ENCODE measurements at regions not wholly inside any gene's neighbourhood (a gene's known extent, or its start where the extent isn't known, plus 50 kb on each side); places are given as distances from the start of the nearest gene placed in this dataset.

DNA sequence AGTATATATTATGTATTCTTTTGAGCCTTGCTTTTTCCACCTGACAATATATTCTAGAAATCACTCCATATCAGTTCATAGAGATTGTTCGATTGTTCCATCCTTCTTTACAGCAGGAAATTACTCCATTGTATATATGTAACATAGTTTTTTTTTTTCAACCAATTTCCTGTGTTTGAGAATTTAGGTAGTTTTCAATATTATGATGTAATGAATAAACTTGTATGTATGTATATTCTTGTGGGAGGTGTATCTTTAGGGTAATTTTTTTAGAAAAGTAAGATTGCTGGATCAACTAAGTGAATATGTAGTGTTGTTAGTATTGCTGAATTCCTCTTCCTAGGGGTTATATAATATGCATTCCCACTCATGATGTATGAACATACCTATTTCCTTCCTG is 165.9 kb upstream of the PITX1 start:
- TF ChIP-seq SIN3A (IDR thresholded peaks at IDR 0.05; ENCODE audit: borderline replicate concordance, insufficient read depth, low read length) (no peak), TAF1 (IDR thresholded peaks at IDR 0.05; ENCODE audit: borderline replicate concordance, insufficient read depth, low read length) (no peak), POLR2AphosphoS5 (IDR thresholded peaks at IDR 0.05; ENCODE audit: low read depth, low read length) (no peak), FOXP2 (optimal IDR thresholded peaks at IDR 0.05; ENCODE audit: borderline replicate concordance, extremely low read depth, extremely low read length, insufficient read depth) (no peak)
- TF ChIP-seq, protein P1, sequence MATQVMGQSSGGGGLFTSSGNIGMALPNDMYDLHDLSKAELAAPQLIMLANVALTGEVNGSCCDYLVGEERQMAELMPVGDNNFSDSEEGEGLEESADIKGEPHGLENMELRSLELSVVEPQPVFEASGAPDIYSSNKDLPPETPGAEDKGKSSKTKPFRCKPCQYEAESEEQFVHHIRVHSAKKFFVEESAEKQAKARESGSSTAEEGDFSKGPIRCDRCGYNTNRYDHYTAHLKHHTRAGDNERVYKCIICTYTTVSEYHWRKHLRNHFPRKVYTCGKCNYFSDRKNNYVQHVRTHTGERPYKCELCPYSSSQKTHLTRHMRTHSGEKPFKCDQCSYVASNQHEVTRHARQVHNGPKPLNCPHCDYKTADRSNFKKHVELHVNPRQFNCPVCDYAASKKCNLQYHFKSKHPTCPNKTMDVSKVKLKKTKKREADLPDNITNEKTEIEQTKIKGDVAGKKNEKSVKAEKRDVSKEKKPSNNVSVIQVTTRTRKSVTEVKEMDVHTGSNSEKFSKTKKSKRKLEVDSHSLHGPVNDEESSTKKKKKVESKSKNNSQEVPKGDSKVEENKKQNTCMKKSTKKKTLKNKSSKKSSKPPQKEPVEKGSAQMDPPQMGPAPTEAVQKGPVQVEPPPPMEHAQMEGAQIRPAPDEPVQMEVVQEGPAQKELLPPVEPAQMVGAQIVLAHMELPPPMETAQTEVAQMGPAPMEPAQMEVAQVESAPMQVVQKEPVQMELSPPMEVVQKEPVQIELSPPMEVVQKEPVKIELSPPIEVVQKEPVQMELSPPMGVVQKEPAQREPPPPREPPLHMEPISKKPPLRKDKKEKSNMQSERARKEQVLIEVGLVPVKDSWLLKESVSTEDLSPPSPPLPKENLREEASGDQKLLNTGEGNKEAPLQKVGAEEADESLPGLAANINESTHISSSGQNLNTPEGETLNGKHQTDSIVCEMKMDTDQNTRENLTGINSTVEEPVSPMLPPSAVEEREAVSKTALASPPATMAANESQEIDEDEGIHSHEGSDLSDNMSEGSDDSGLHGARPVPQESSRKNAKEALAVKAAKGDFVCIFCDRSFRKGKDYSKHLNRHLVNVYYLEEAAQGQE (IDR thresholded peaks at IDR 0.05; ENCODE audit: insufficient read depth in 1 of 2, low read depth in 2 of 2, low read length in 2 of 2), result no peak

DNA sequence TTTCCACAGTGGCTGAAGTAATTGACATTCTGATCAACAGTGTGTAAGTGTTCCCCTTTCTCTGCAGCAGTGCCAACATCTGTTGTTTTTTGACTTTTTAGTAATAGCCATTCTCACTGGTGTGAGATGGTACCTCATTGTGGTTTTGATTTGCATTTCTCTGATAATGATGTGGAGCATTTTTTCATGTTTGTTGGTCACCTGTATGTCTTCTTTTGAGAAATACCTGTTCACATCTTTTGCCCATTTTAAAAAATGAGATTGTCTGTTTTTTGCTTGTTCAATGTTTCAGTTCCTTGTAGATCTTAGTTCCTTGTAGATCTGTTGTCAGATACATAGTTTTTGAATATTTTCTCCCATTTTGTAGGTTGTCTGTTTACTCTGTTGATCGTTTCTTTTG is 162.5 kb upstream of the PITX1 start:
- TF ChIP-seq FOXP2 (optimal IDR thresholded peaks at IDR 0.05; ENCODE audit: borderline replicate concordance, extremely low read depth, extremely low read length, insufficient read depth) (no peak), SIN3A (IDR thresholded peaks at IDR 0.05; ENCODE audit: borderline replicate concordance, insufficient read depth, low read length) (no peak), TAF1 (IDR thresholded peaks at IDR 0.05; ENCODE audit: borderline replicate concordance, insufficient read depth, low read length) (no peak)

DNA sequence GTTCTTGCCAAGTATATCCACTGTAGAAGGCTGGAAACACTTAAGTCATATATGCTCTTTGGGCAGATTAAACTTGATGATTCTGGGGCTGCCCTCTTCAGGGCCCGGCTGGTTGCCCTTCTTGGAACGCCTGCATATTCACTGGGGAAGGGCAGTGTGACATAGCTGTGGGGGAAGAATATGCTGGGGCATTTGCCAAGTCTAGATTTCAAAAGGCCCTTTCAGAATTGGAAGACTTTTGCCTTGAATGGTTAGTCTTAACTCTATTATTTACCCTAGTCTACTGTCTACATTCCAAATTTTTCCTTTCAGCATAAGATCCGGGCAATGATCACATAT is 161.2 kb upstream of the PITX1 start:
- TF ChIP-seq, protein P1 (IDR thresholded peaks at IDR 0.05; ENCODE audit: insufficient read depth in 1 of 2, low read depth in 2 of 2, low read length in 2 of 2), result no peak
- TF ChIP-seq FOXP2 (optimal IDR thresholded peaks at IDR 0.05; ENCODE audit: borderline replicate concordance, extremely low read depth, extremely low read length, insufficient read depth) (no peak), TAF1 (IDR thresholded peaks at IDR 0.05; ENCODE audit: borderline replicate concordance, insufficient read depth, low read length) (no peak), SIN3A (IDR thresholded peaks at IDR 0.05; ENCODE audit: borderline replicate concordance, insufficient read depth, low read length) (no peak)

DNA sequence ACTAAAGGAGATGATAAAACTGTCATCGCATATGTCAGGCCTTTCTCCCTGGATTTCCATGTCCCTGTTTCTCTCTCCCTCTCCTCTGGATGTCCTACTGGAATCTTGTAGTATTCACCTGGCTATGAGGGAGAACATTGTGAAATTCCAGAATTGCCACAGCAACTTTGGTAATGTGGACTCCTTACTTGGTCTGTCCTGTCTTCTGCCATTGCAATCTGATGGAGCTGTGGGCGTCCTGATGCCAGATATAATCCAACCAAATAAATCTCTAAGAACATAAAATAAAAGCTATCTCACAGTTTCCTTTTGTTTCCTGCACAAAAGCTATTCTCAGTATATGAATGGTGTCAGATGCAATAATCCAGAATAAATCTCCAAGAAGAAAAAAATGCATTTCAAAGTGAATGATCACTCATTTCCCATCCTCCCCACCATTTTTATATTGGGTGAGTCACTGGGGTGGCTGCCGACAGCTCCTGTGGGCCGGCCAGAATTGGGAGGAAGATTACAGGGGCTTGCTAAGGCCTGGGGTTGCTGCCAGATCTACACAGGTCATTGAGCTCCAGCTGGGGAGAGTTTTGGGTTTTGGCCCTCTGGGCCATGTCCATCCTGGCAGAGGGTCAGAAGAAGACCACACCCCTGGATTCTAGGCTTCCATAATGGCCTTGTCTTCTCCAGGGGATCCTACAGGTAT is 160.7 kb upstream of the PITX1 start:
- no peak for TF ChIP-seq TAF1 (IDR thresholded peaks at IDR 0.05; ENCODE audit: borderline replicate concordance, insufficient read depth, low read length)
- TF ChIP-seq FOXP2 (optimal IDR thresholded peaks at IDR 0.05; ENCODE audit: borderline replicate concordance, extremely low read depth, extremely low read length, insufficient read depth), result no peak
- no peak for TF ChIP-seq POLR2AphosphoS5 (IDR thresholded peaks at IDR 0.05; ENCODE audit: low read depth, low read length)
- no peak for TF ChIP-seq SIN3A (IDR thresholded peaks at IDR 0.05; ENCODE audit: borderline replicate concordance, insufficient read depth, low read length)
- TF ChIP-seq, protein P1 (IDR thresholded peaks at IDR 0.05; ENCODE audit: insufficient read depth in 1 of 2, low read depth in 2 of 2, low read length in 2 of 2), result no peak

DNA sequence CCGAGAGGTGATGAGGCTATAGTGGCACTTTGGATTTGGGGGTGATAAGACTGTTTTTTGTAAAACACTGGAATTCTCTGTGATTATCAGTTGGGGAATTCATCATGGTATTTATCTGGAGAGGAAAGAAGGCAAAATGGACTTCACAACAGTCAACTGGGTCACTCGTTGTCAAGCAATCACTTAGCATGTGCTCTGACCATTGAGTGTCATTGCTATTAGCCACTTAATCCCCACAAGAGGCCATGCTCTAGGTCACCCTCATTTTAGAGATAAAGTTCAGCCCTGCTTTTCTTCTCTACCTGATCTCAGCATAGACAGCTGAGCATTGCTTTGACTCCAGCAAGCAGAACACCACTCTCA is 160.1 kb upstream of the PITX1 start:
- TF ChIP-seq SIN3A (IDR thresholded peaks at IDR 0.05; ENCODE audit: borderline replicate concordance, insufficient read depth, low read length) (no peak), TAF1 (IDR thresholded peaks at IDR 0.05; ENCODE audit: borderline replicate concordance, insufficient read depth, low read length) (no peak)

DNA sequence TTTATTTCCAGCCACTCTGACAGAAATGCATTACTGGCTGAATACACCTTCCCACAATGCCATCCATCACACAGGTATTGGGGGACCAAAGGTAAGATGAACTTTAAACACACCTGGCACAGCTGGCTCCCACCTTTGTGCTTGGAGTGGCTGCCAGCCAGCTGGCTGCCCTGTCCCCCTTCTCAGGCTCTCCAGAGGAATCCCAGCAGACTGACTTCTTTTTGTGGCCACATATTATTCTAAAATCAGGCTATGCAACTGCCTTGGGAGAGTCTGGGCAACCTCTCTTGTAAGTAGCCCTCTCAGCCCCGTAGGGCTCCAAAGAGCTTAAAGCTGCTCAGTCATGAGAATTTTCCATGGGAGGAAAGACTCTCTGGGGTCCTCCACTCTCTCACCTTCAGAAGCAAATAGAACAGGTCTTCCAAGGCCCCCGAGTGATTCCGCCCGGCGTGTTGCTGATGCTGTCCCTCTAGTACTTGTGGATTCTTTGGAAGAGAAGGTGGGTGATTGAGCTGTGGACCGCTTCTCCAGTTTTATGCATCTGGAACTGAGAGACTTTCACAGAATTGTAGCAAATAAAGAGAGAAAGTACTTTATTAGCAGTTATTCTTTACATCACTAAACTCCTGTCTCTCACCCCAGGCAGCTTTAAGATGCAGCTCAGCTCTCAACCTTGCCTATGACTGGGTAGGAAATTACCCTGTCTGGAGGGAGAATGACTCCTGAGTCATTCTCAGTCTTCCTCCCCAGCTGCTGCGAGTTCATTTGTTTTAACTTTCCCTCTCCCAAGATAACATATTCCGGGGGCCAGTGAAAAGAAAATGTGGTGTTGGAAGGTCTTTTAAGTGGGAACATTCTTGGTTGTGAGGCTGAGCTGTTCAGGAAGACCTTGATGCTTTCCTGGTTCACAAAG is 159.4 kb upstream of the PITX1 start:
- no peak for TF ChIP-seq POLR2AphosphoS5 (IDR thresholded peaks at IDR 0.05; ENCODE audit: low read depth, low read length)
- no peak for TF ChIP-seq FOXP2 (optimal IDR thresholded peaks at IDR 0.05; ENCODE audit: borderline replicate concordance, extremely low read depth, extremely low read length, insufficient read depth)
- TF ChIP-seq SIN3A (IDR thresholded peaks at IDR 0.05; ENCODE audit: borderline replicate concordance, insufficient read depth, low read length), result no peak
- TF ChIP-seq, protein P1 (IDR thresholded peaks at IDR 0.05; ENCODE audit: insufficient read depth in 1 of 2, low read depth in 2 of 2, low read length in 2 of 2), result no peak
- no peak for TF ChIP-seq TAF1 (IDR thresholded peaks at IDR 0.05; ENCODE audit: borderline replicate concordance, insufficient read depth, low read length)
